ENCODE measurements at regions not wholly inside any gene's neighbourhood (a gene's known extent, or its start where the extent isn't known, plus 50 kb on each side); places are given as distances from the start of the nearest gene placed in this dataset.

DNA sequence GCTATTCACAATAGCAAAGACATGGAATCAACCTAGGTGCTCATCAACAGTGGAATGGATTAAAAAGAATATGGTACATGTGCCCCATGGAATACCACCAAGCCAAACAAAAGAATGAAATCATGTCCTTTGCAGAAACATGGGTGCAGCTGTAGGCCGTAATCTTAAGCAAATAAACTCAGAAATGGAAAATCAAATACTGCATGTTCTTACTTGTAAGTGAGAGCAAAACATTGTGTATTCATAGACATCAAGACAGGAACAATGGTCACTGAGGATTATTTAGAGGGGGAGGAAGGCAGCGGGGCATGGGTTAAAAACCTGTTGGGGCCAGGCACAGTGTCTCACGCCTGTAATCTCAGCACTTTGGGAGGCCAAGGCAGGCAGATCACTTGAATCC lies 304.7 kb upstream of the ROBO2 start:
- in situ Hi-C loops (cut with MboI; ENCODE audit: low sequenced_read_pairs, unreplicated experiment) = no loop called here
- TF ChIP-seq, protein P1, sequence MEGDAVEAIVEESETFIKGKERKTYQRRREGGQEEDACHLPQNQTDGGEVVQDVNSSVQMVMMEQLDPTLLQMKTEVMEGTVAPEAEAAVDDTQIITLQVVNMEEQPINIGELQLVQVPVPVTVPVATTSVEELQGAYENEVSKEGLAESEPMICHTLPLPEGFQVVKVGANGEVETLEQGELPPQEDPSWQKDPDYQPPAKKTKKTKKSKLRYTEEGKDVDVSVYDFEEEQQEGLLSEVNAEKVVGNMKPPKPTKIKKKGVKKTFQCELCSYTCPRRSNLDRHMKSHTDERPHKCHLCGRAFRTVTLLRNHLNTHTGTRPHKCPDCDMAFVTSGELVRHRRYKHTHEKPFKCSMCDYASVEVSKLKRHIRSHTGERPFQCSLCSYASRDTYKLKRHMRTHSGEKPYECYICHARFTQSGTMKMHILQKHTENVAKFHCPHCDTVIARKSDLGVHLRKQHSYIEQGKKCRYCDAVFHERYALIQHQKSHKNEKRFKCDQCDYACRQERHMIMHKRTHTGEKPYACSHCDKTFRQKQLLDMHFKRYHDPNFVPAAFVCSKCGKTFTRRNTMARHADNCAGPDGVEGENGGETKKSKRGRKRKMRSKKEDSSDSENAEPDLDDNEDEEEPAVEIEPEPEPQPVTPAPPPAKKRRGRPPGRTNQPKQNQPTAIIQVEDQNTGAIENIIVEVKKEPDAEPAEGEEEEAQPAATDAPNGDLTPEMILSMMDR (IDR thresholded peaks at IDR 0.05; ENCODE audit: borderline replicate concordance, control extremely low read depth, extremely low read depth, insufficient read depth, missing control alignments) = no peak
- no peak for DNase-seq (ENCODE audit: low spot score)

DNA sequence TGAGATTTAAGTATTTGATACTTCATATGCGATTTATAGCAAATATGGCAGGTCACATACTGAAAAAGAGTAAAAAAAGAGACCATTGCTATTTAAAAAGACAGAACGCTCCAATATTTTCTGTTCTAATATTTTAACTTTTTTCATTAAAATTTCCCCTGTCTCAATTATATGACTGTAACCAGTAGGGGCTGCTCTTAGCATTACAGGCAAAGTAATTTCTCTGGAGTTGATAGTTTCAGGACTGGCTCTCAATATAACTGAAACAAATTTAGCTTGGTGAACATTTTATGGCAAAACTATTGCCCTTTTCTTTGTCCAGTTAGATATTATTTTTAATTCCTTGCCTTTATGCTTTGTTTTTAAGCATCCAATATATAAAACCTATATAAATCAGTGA lies 286.3 kb upstream of the ROBO2 start:
- in situ Hi-C loops (cut with MboI; ENCODE audit: low sequenced_read_pairs, unreplicated experiment) = no loop called here
- DNase-seq (ENCODE audit: low spot score) = no peak
- TF ChIP-seq, protein P1 (IDR thresholded peaks at IDR 0.05; ENCODE audit: borderline replicate concordance, control extremely low read depth, extremely low read depth, insufficient read depth, missing control alignments) = no peak

DNA sequence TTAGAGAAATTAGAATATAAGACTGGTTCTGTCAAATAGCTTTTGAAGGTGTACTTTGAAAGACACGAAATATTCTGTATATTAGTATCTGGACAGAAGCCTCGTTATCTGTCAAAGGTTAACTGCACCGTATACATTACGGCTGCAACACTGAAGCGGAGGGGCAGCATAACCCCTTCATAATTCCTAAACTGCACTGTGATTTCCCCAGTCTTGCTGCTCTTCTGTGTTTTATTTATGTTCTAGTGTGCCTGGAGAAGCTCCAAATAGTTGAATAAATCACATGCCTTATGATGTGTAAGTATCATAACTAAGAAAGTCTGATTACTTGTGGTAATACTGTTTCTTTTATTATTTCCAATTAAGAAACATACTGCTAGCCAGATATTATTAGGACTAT lies 285.7 kb upstream of the ROBO2 start:
- no peak for DNase-seq (ENCODE audit: low spot score)
- TF ChIP-seq, protein P1 (IDR thresholded peaks at IDR 0.05; ENCODE audit: borderline replicate concordance, control extremely low read depth, extremely low read depth, insufficient read depth, missing control alignments) = no peak
- in situ Hi-C loops (cut with MboI; ENCODE audit: low sequenced_read_pairs, unreplicated experiment) = no loop called here

DNA sequence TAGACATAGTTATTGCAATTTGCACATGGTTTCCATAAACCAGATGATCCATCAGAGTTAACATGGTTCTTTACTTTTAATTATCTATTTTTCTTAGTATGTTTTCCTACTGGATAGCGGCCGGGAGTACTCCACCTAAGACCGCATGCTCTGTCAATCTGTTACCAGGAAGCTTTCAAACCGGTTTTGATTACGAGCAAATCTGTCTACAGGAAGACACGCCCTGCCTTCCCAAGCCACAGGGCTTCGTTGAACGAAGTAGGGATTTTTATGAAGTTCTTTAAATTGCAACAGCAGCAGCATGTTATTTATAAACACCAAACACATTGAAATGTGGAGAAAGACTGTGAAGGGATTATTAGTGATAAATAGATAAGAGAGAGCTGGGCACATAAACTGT lies 283.3 kb upstream of the ROBO2 start:
- TF ChIP-seq, protein P1 (IDR thresholded peaks at IDR 0.05; ENCODE audit: borderline replicate concordance, control extremely low read depth, extremely low read depth, insufficient read depth, missing control alignments) = no peak
- in situ Hi-C loops (cut with MboI; ENCODE audit: low sequenced_read_pairs, unreplicated experiment) = no loop called here
- DNase-seq (ENCODE audit: low spot score) = no peak

DNA sequence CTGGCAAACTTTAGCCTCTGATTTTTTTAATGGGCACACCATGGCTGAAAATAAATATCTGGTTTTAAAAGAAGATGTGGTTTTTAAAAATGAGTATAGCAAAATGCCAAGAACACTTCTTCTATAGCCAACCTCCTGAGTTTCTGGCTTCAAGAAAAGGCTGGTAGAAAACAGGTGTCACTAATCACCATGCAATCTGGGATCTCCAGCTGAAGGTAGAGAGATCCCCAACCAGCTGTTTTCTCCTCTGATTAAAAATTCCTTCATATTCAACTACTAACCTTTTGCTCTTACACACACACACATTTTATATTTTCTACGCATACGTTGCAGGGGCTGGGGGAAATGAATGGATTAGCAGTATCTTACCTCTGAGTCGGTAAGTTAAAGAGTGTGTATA lies 279.6 kb upstream of the ROBO2 start:
- in situ Hi-C loops (cut with MboI; ENCODE audit: low sequenced_read_pairs, unreplicated experiment) = no loop called here
- TF ChIP-seq, protein P1 (IDR thresholded peaks at IDR 0.05; ENCODE audit: borderline replicate concordance, control extremely low read depth, extremely low read depth, insufficient read depth, missing control alignments) = no peak
- no peak for DNase-seq (ENCODE audit: low spot score)

DNA sequence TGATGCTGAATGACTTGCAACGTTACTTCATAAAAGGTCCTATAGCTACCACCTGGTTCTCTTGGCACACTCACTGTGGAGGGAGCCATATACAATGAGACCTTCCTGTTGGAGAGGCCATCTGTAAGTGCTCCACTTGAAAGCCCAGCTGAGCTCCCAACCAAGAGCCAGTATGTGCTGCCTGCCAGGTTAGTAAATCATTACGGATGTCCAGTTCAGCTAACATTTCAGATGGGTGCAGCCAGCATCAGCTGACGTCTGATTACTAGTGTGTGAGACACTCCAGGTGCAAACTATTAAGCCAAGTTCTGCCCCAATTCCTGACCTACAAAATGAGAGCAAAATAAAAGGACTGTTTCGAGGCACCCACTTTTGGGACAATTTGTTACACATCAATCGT lies 274.4 kb upstream of the ROBO2 start:
- DNase-seq (ENCODE audit: low spot score) = no peak
- in situ Hi-C loops (cut with MboI; ENCODE audit: low sequenced_read_pairs, unreplicated experiment) = no loop called here
- TF ChIP-seq, protein P1 (IDR thresholded peaks at IDR 0.05; ENCODE audit: borderline replicate concordance, control extremely low read depth, extremely low read depth, insufficient read depth, missing control alignments) = no peak

DNA sequence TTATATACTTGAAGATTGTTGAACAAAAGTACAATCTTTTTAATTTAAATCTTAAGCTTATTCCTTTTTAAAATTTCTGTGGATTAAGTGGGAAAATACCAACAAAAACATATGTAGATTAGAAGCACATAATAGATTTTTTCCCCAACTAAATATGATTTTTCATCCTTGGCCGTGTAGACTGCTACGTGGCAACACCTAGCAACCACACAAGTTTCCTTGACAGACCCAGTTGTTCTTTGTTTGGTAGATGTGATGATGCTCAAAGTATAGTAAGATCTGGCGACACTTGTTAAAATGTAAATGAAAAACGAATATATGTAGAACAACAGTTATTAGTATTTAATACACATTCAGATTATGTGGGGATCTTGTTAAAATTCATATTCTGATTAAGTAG lies 271.0 kb upstream of the ROBO2 start:
- TF ChIP-seq, protein P1 (IDR thresholded peaks at IDR 0.05; ENCODE audit: borderline replicate concordance, control extremely low read depth, extremely low read depth, insufficient read depth, missing control alignments) = no peak
- in situ Hi-C loops (cut with MboI; ENCODE audit: low sequenced_read_pairs, unreplicated experiment) = no loop called here
- DNase-seq (ENCODE audit: low spot score) = no peak

Measured in GM13976 (cell line).